Adrenal gland (tissue), 9 donors: ENCODE measurements at regions not wholly inside any gene's neighbourhood (a gene's known extent, or its start where the extent isn't known, plus 50 kb on each side); places are given as distances from the start of the nearest gene placed in this dataset.

ENCODE experiments used
- DNase-seq, 7 donors: peaks; one replicate each; pipeline ENCODE4 v3.0.0-alpha.2; 2019 to 2020
- H3K27ac ChIP-seq, 5 donors: fragments of 200-600 bp; sonication (generic) in 4 of 5; 1 replicate in 3 of 5; 2 replicates in 2 of 5; pipeline versions ENCODE4 v1.5.1 to v1.8.0; 2016 to 2020; ENCODE audit warnings: mild to moderate bottlenecking in 1 of 5
- H3K27me3 ChIP-seq: fragments of 200-600 bp; 2 replicates; pipeline ENCODE4 v1.8.0; 2021
- H3K36me3 ChIP-seq, 2 donors: fragments of 200-600 bp; replicated peaks in 1 of 2; 1 replicate in 1 of 2; 2 replicates in 1 of 2; pipeline versions ENCODE4 v1.5.1 to v1.8.0; 2018 to 2022
- H3K4me1 ChIP-seq, 2 donors: fragments of 200-600 bp; replicated peaks in 1 of 2; 1 replicate in 1 of 2; 2 replicates in 1 of 2; pipeline versions ENCODE4 v1.5.1 to v1.8.0; 2018 to 2021
- H3K4me3 ChIP-seq, 4 donors: fragments of 200-600 bp; sonication (generic) in 3 of 4; one replicate each; pipeline ENCODE4 v1.5.1; 2016 to 2018
- H3K9me3 ChIP-seq, 3 donors: fragments of 200-600 bp; sonication (generic) in 1 of 3; replicated peaks in 1 of 3; 1 replicate in 2 of 3; 2 replicates in 1 of 3; pipeline versions ENCODE4 v1.5.1 to v1.8.0; 2016 to 2021
- POLR2A ChIP-seq, 2 donors: fragments of 450-650 bp; IDR thresholded peaks; one replicate each; pipeline ENCODE4 v1.6.1; 2017; ENCODE audit warnings: antibody characterized with exemption in 2 of 2, mild to moderate bottlenecking in 2 of 2, moderate library complexity in 1 of 2
- WGBS, 4 donors: extraction: QIAGEN DNeasy Blood & Tissue Kit in 2 of 4; methylation state at CpG; one replicate each; pipeline versions ENCODE4 v1.1.5 to v1.1.7; 2013 to 2017; 5-methylcytosine and 5-hydroxymethylcytosine counted together
- intact Hi-C, 2 donors: fragments of 100-400 bp; cut with DNase I; formaldehyde crosslinking; loops; one replicate each; pipeline versions ENCODE4 v1.14.1 to v1.15.0; 2022 to 2023
- TF ChIP-seq, protein P1 (sequence below), 6 experiments: fragments of 450-650 bp in 4 of 6; fragments of 200-600 bp in 2 of 6; sonication (generic) in 1 of 6; IDR thresholded peaks; 1 replicate in 5 of 6; 2 replicates in 1 of 6; pipeline versions ENCODE4 v1.5.1 to v1.8.0; 2016 to 2021; ENCODE audit warnings: antibody characterized with exemption in 6 of 6, mild to moderate bottlenecking in 2 of 6, moderate library complexity in 1 of 6
- donor health status: healthy with polysubstance abuse.
- donor health status: Bipolar disorder and iron deficiency.
- donor health status: DM: yes; HTN: yes; CAD: no.
- donor health status: DM: no; HTN: no; CAD: no.
- donor health status: DM: no; HTN: no; CAD: no.

DNA sequence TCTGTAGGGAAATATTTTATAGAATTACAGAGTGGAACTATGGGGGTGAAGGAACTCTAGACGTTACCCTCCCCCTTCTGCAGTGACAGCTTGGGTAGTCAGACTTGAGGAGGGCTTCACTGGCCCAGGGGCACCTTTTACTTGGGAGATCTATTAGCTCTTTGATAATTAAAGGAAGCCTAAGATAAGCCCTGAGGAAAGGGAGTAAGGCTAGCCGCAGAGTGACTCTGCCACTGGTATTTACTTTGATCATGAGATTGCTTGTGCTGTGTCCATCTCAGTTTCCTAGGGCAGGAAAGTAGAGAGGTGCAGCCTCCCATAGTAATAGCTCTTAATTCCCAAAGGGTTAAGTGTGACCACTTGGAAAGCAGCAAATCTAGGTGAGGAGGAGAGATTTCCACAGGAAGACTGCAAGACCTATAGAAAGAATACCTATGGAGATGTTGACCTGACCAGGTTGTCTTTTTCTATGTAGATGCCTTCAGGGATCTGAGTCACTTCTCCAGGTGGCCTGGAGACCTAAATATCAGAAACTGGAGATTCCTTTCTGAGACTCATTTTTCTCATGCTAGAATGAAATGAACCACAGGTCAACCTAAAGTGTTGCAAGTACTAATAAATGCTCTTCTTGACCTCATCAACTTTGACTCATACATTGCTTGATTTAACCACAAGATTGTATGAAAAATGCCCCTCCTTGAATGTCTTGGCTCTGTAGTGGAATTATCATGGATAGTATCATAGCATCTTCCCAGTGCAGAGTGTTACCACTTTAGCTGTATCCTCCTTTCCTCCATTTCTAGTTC, 447.3 kb upstream of the GHITM start:
- Histone ChIP-seq H3K27me3 (no peaks in the 10 kb centered on the region), H3K4me1 (no peaks in the 10 kb centered on the region), H3K4me3 (no peak overlapping the region), H3K27ac (no peak overlapping the region), H3K9me3 (no peaks in the 10 kb centered on the region), H3K36me3 (no peaks in the 10 kb centered on the region)
- no peak for DNase-seq
- 56 to 79% (median 63%) methylated on average over 2 of the region's 2 CpGs for WGBS, 4 donors
- intact Hi-C loops, result no loop called here
- no peak for TF ChIP-seq POLR2A (IDR thresholded peaks at IDR 0.05)
- TF ChIP-seq, protein P1, sequence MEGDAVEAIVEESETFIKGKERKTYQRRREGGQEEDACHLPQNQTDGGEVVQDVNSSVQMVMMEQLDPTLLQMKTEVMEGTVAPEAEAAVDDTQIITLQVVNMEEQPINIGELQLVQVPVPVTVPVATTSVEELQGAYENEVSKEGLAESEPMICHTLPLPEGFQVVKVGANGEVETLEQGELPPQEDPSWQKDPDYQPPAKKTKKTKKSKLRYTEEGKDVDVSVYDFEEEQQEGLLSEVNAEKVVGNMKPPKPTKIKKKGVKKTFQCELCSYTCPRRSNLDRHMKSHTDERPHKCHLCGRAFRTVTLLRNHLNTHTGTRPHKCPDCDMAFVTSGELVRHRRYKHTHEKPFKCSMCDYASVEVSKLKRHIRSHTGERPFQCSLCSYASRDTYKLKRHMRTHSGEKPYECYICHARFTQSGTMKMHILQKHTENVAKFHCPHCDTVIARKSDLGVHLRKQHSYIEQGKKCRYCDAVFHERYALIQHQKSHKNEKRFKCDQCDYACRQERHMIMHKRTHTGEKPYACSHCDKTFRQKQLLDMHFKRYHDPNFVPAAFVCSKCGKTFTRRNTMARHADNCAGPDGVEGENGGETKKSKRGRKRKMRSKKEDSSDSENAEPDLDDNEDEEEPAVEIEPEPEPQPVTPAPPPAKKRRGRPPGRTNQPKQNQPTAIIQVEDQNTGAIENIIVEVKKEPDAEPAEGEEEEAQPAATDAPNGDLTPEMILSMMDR (IDR thresholded peaks at IDR 0.05), result no peak

DNA sequence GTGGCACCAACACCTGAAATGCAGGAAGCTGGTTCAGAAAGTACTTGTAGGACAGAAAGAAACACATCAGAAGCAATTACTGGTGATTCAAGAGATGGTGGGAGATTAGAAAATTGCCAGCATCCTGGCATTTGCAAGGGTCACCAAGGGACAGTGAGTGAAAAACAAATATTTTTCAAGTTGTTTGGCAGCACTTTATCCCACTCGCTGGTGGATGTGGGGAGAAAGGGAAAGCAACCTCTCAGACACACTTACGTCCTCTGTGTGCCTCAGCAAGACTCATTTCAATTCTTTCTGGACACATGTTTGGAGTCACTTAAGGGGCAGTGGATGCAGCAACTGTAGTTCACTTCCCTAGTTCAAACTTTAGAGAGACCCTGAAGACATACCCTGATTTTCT, 440.4 kb upstream of the GHITM start:
- DNase-seq, result no peak
- no peak overlapping the region for H3K27ac ChIP-seq
- H3K4me1 ChIP-seq, result no peaks in the 10 kb centered on the region
- H3K36me3 ChIP-seq, result no peaks in the 10 kb centered on the region
- intact Hi-C loops, result no loop called here
- H3K4me3 ChIP-seq, result no peak overlapping the region
- no peaks in the 10 kb centered on the region for H3K9me3 ChIP-seq
- H3K27me3 ChIP-seq, result no peaks in the 10 kb centered on the region
- 69 to 93% (median 82%) methylated on average over 2 of the region's 2 CpGs for WGBS, 4 donors
- TF ChIP-seq, protein P1 (IDR thresholded peaks at IDR 0.05), result no peak
- no peak for TF ChIP-seq POLR2A (IDR thresholded peaks at IDR 0.05)

DNA sequence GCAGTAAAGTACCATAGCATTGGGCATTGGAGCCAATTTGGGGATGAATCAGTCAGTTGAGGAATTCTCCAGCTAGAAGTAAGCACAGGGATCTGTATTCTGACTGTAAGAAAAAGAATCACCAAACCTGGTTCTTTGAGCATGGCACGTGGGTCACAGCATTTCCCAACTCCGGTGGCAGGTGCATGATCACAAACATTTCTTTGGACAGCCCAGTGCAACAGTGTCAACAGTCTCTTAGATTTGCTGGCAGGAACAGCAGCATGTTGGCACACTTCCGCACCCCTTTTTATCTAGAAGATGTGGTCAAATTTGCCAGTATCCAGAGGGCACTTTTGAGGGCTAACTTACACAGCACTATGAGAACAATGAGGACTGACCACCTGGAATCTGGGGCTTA, 437.5 kb upstream of the GHITM start:
- Histone ChIP-seq H3K27me3 (no peaks in the 10 kb centered on the region), H3K27ac (no peak overlapping the region), H3K36me3 (no peaks in the 10 kb centered on the region), H3K9me3 (no peaks in the 10 kb centered on the region), H3K4me3 (no peak overlapping the region), H3K4me1 (no peaks in the 10 kb centered on the region)
- intact Hi-C loops, result no loop called here
- WGBS, 4 donors, result 60 to 94% (median 91%) methylated on average over 3 of the region's 3 CpGs
- no peak for DNase-seq
- TF ChIP-seq POLR2A (IDR thresholded peaks at IDR 0.05), result no peak
- TF ChIP-seq, protein P1 (IDR thresholded peaks at IDR 0.05), result no peak

DNA sequence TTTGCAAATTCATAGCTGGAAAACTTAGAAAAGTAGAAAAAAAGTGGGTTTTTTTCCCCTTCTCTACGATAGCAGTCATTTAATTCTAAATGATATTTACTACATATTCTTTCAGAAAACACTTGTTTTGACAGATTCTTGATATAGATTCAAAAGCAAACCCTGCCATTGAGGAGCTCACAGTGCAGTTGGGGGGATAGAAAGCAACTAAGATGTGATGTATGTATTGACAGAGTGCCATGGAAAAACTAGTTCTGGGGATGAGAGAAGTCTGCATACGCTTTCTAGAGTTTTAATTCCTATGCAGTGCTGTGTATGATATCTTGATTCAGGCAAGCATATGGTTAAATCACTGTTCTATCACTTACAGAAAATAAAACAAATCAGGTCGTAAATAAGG, 436.6 kb upstream of the GHITM start:
- Histone ChIP-seq H3K4me1 (no peaks in the 10 kb centered on the region), H3K4me3 (no peak overlapping the region), H3K36me3 (no peaks in the 10 kb centered on the region), H3K27me3 (no peaks in the 10 kb centered on the region), H3K27ac (no peak overlapping the region), H3K9me3 (no peaks in the 10 kb centered on the region)
- no peak for DNase-seq
- 71 to 81% (median 74%) methylated on average over 3 of the region's 3 CpGs for WGBS, 4 donors
- intact Hi-C loops, result no loop called here
- TF ChIP-seq, protein P1 (IDR thresholded peaks at IDR 0.05), result no peak
